ENCODE measurements at regions not wholly inside any gene's neighbourhood (a gene's known extent, or its start where the extent isn't known, plus 50 kb on each side); places are given as distances from the start of the nearest gene placed in this dataset.

- no peak for TF ChIP-seq CTCF (IDR thresholded peaks at IDR 0.05; ENCODE audit: poor library complexity, severe bottlenecking)
- TF ChIP-seq POLR2AphosphoS5 (IDR thresholded peaks at IDR 0.05): no peak
- no peak for TF ChIP-seq EP300 (conservative IDR thresholded peaks at IDR 0.05; ENCODE audit: poor library complexity, severe bottlenecking)
- TF ChIP-seq SMC3 (conservative IDR thresholded peaks at IDR 0.05; ENCODE audit: poor library complexity): no peak
- no peak for TF ChIP-seq EZH2 (IDR thresholded peaks at IDR 0.05; ENCODE audit: borderline replicate concordance, insufficient read depth, low read length, poor library complexity, severe bottlenecking)
- TF ChIP-seq REST (IDR thresholded peaks at IDR 0.05; ENCODE audit: borderline replicate concordance): no peak
These were observed 184.4 kb upstream of the GRIP1 start for GRCh38 chr12:66863276-66863675.
